ENCODE measurements at regions not wholly inside any gene's neighbourhood (a gene's known extent, or its start where the extent isn't known, plus 50 kb on each side); places are given as distances from the start of the nearest gene placed in this dataset.

DNA sequence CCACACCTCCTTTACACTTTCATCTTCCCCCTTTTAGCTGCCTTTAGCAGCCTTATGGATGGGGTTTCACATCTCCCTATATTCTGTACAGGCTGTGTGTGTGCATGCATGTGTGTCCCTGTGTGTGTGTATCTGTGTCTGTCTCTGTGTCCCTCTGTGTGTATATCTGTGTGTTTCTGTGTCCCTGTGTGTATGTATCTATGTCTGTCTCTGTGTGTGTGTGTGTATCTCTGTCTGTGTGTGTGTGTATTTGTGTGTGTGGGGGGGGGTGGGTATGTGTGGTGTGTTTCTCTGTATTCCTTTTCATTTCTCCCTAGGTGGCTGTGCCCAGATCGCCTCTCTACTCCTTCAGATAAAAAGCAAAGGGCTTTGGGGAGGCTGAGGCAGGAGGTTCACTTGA is 52.2 kb upstream of the CD83 start:
- DNase-seq (ENCODE audit: low read depth) = no peak

GRCh38 chr6:14066782-14067406 is 50.7 kb upstream of the CD83 start:
- DNase-seq (ENCODE audit: low read depth) = no peak

- no peak for DNase-seq (ENCODE audit: low read depth)
Measured at GRCh38 chr6:14067656-14068055, 49.9 kb upstream of the CD83 start.

Data from T follicular helper cell (primary cell).